Uterus (tissue), 3 donors: ENCODE measurements at regions not wholly inside any gene's neighbourhood (a gene's known extent, or its start where the extent isn't known, plus 50 kb on each side); places are given as distances from the start of the nearest gene placed in this dataset. TPM values are rescaled to one million over a fixed set of nuclear protein-coding genes. Genes with fewer than 3 reads are reported as not detected.

Source experiments
- DNase-seq, 2 donors: peaks; one replicate each; pipeline ENCODE4 v3.0.0-alpha.2; 2019 to 2020
- H3K27ac ChIP-seq, 2 donors: fragments of 200-600 bp; sonication (generic); 1 replicate in 1 of 2; 2 replicates in 1 of 2; pipeline ENCODE4 v1.5.1; 2016 to 2018
- H3K27me3 ChIP-seq, 2 donors: fragments of 200-600 bp; sonication (generic); one replicate each; pipeline ENCODE4 v1.5.1; 2018 to 2019; ENCODE audit warnings: control low read depth in 1 of 2
- H3K36me3 ChIP-seq, 2 donors: fragments of 200-600 bp; sonication (generic); one replicate each; pipeline ENCODE4 v1.5.1; 2019; ENCODE audit warnings: control low read depth in 1 of 2
- H3K4me1 ChIP-seq, 2 donors: fragments of 200-600 bp; sonication (generic); one replicate each; pipeline ENCODE4 v1.5.1; 2018 to 2019; ENCODE audit warnings: control low read depth in 1 of 2
- H3K4me3 ChIP-seq, 2 donors: fragments of 200-600 bp; sonication (generic); 1 replicate in 1 of 2; 2 replicates in 1 of 2; pipeline ENCODE4 v1.5.1; 2018 to 2019; ENCODE audit warnings: mild to moderate bottlenecking in 1 of 2
- H3K9me3 ChIP-seq, 2 donors: fragments of 200-600 bp; sonication (generic); one replicate each; pipeline ENCODE4 v1.5.1; 2019; ENCODE audit warnings: control low read depth in 1 of 2
- CTCF ChIP-seq, 4 experiments: fragments of 200-600 bp in 2 of 4; fragments of 450-650 bp in 2 of 4; sonication (generic) in 2 of 4; IDR thresholded peaks; one replicate each; pipeline ENCODE4 v1.5.1; 2016 to 2019; ENCODE audit warnings: antibody characterized with exemption in 4 of 4, mild to moderate bottlenecking in 2 of 4, moderate library complexity in 1 of 4
- POLR2A ChIP-seq, 2 donors: fragments of 450-650 bp; IDR thresholded peaks; one replicate each; pipeline ENCODE4 v1.6.1; 2016; ENCODE audit warnings: antibody characterized with exemption in 2 of 2, mild to moderate bottlenecking in 1 of 2, moderate library complexity in 1 of 2
- intact Hi-C: fragments of 100-400 bp; cut with DNase I; formaldehyde crosslinking; loops from one replicate; pipeline ENCODE4 v1.15.1; 2023; ENCODE audit warnings: low total_unique reads
- small RNA-seq: library from RNA; depleted of rRNA; stranded (forward); fragments of <200 nt; gene quantifications from one replicate; pipeline ENCODE3, GENCODE V24; 2016
- donor health status: DM: yes; HTN: yes; CAD: no.

- H3K4me1 ChIP-seq, result no peaks in the 10 kb centered on the region
- no peak overlapping the region for H3K4me3 ChIP-seq
- no peaks in the 10 kb centered on the region for H3K27me3 ChIP-seq
- no peaks in the 10 kb centered on the region for H3K9me3 ChIP-seq
- H3K27ac ChIP-seq, result no peak overlapping the region
- intact Hi-C loops, result no loop called here
- no peaks in the 10 kb centered on the region for H3K36me3 ChIP-seq
- DNase-seq, result no peak
- TF ChIP-seq CTCF (IDR thresholded peaks at IDR 0.05), result no peak
- no peak for TF ChIP-seq POLR2A (IDR thresholded peaks at IDR 0.05)
These were observed 130.7 kb downstream of the DHX35 start for GRCh38 chr20:39092733-39093410.

GRCh38 chr20:39090906-39091305, 128.8 kb downstream of the DHX35 start:
- no peak overlapping the region for H3K27ac ChIP-seq
- no peaks in the 10 kb centered on the region for H3K4me1 ChIP-seq
- DNase-seq, result no peak
- H3K4me3 ChIP-seq, result no peak overlapping the region
- no peaks in the 10 kb centered on the region for H3K9me3 ChIP-seq
- H3K27me3 ChIP-seq, result no peaks in the 10 kb centered on the region
- TF ChIP-seq CTCF (IDR thresholded peaks at IDR 0.05), result no peak
- no peak for TF ChIP-seq POLR2A (IDR thresholded peaks at IDR 0.05)
- no peaks in the 10 kb centered on the region for H3K36me3 ChIP-seq
- intact Hi-C loops, result no loop called here

GRCh38 chr20:39089797-39090196, 127.7 kb downstream of the DHX35 start:
- Histone ChIP-seq H3K27me3 (no peaks in the 10 kb centered on the region), H3K36me3 (no peaks in the 10 kb centered on the region), H3K9me3 (no peaks in the 10 kb centered on the region), H3K4me1 (no peaks in the 10 kb centered on the region), H3K27ac (no peak overlapping the region), H3K4me3 (no peak overlapping the region)
- TF ChIP-seq CTCF (IDR thresholded peaks at IDR 0.05) (no peak), POLR2A (IDR thresholded peaks at IDR 0.05) (no peak)
- DNase-seq, result no peak
- intact Hi-C loops, result no loop called here

Small RNA genes in the stretch of these regions (small RNA-seq; reads per million reads assigned to genes)
- gene RN7SL680P, result not detected
